ENCODE measurements at regions not wholly inside any gene's neighbourhood (a gene's known extent, or its start where the extent isn't known, plus 50 kb on each side); places are given as distances from the start of the nearest gene placed in this dataset.

- no peak overlapping the region for H2AFZ ChIP-seq (ENCODE audit: low read depth, low read length)
- no peaks in the 10 kb centered on the region for H4K20me1 ChIP-seq (ENCODE audit: insufficient read depth, low read length)
- H3K4me3 ChIP-seq (ENCODE audit: insufficient read depth, low read depth, low read length), result no peak overlapping the region
- Mint-ChIP-seq H3K9me3 (ENCODE audit: unreplicated experiment) (no peaks in the 10 kb centered on the region), H3K4me3 (ENCODE audit: unreplicated experiment) (no peak overlapping the region), H3K4me1 (ENCODE audit: low read depth, unreplicated experiment) (peaks cover 13% of the 10 kb centered on the region), H3K27me3 (ENCODE audit: low read depth, unreplicated experiment) (no peaks in the 10 kb centered on the region), H3K27ac (ENCODE audit: unreplicated experiment) (no peak overlapping the region), H3K36me3 (ENCODE audit: low read depth, unreplicated experiment) (no peaks in the 10 kb centered on the region)
- DNase-seq (ENCODE audit: low read depth) (no peak), FAIRE-seq (no peak)
- H3K9me3 ChIP-seq (ENCODE audit: insufficient read depth, low read depth, low read length), result no peaks in the 10 kb centered on the region
- no peak for TF ChIP-seq EZH2 (IDR thresholded peaks at IDR 0.05; ENCODE audit: insufficient read depth, low read length)
- TF ChIP-seq, protein P1, sequence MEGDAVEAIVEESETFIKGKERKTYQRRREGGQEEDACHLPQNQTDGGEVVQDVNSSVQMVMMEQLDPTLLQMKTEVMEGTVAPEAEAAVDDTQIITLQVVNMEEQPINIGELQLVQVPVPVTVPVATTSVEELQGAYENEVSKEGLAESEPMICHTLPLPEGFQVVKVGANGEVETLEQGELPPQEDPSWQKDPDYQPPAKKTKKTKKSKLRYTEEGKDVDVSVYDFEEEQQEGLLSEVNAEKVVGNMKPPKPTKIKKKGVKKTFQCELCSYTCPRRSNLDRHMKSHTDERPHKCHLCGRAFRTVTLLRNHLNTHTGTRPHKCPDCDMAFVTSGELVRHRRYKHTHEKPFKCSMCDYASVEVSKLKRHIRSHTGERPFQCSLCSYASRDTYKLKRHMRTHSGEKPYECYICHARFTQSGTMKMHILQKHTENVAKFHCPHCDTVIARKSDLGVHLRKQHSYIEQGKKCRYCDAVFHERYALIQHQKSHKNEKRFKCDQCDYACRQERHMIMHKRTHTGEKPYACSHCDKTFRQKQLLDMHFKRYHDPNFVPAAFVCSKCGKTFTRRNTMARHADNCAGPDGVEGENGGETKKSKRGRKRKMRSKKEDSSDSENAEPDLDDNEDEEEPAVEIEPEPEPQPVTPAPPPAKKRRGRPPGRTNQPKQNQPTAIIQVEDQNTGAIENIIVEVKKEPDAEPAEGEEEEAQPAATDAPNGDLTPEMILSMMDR (IDR thresholded peaks at IDR 0.05; ENCODE audit: insufficient read depth, low read depth, low read length), result no peak
- no peak overlapping the region for H3K4me2 ChIP-seq (ENCODE audit: low read length)
- no peaks in the 10 kb centered on the region for H3K4me1 ChIP-seq (ENCODE audit: insufficient read depth, low read length)
- H3K9ac ChIP-seq (ENCODE audit: low read length), result no peak overlapping the region
- no peaks in the 10 kb centered on the region for H3K36me3 ChIP-seq (ENCODE audit: insufficient read depth, low read length)
- H3K27ac ChIP-seq (ENCODE audit: low read depth, low read length), result no peak overlapping the region
- no peaks in the 10 kb centered on the region for H3K27me3 ChIP-seq (ENCODE audit: insufficient read depth, low read length)
- no peaks in the 10 kb centered on the region for H3K79me2 ChIP-seq (ENCODE audit: insufficient read depth, low read length)
These were observed 238.2 kb upstream of the HTR2A start for GRCh38 chr13:47134939-47135489.

GRCh38 chr13:47133011-47133445, 236.2 kb upstream of the HTR2A start:
- no peaks in the 10 kb centered on the region for H3K27me3 ChIP-seq (ENCODE audit: insufficient read depth, low read length)
- H3K4me2 ChIP-seq (ENCODE audit: low read length), result no peak overlapping the region
- FAIRE-seq (no peak), DNase-seq (ENCODE audit: low read depth) (peak; percentile 25)
- H3K4me1 ChIP-seq (ENCODE audit: insufficient read depth, low read length), result no peaks in the 10 kb centered on the region
- H3K9me3 Mint-ChIP-seq (ENCODE audit: unreplicated experiment), result no peaks in the 10 kb centered on the region
- no peak overlapping the region for H3K27ac Mint-ChIP-seq (ENCODE audit: unreplicated experiment)
- H3K36me3 ChIP-seq (ENCODE audit: insufficient read depth, low read length), result no peaks in the 10 kb centered on the region
- no peaks in the 10 kb centered on the region for H3K27me3 Mint-ChIP-seq (ENCODE audit: low read depth, unreplicated experiment)
- no peaks in the 10 kb centered on the region for H3K9me3 ChIP-seq (ENCODE audit: insufficient read depth, low read depth, low read length)
- H3K36me3 Mint-ChIP-seq (ENCODE audit: low read depth, unreplicated experiment), result no peaks in the 10 kb centered on the region
- H3K4me3 ChIP-seq (ENCODE audit: insufficient read depth, low read depth, low read length), result no peak overlapping the region
- no peak overlapping the region for H3K27ac ChIP-seq (ENCODE audit: low read depth, low read length)
- no peak overlapping the region for H3K9ac ChIP-seq (ENCODE audit: low read length)
- no peak overlapping the region for H3K4me3 Mint-ChIP-seq (ENCODE audit: unreplicated experiment)
- H3K79me2 ChIP-seq (ENCODE audit: insufficient read depth, low read length), result no peaks in the 10 kb centered on the region
- H2AFZ ChIP-seq (ENCODE audit: low read depth, low read length), result no peak overlapping the region
- H3K4me1 Mint-ChIP-seq (ENCODE audit: low read depth, unreplicated experiment), result peaks cover 13% of the 10 kb centered on the region
- H4K20me1 ChIP-seq (ENCODE audit: insufficient read depth, low read length), result no peaks in the 10 kb centered on the region
- TF ChIP-seq EZH2 (IDR thresholded peaks at IDR 0.05; ENCODE audit: insufficient read depth, low read length), result no peak
- TF ChIP-seq, protein P1 (IDR thresholded peaks at IDR 0.05; ENCODE audit: insufficient read depth, low read depth, low read length), result no peak

DNA sequence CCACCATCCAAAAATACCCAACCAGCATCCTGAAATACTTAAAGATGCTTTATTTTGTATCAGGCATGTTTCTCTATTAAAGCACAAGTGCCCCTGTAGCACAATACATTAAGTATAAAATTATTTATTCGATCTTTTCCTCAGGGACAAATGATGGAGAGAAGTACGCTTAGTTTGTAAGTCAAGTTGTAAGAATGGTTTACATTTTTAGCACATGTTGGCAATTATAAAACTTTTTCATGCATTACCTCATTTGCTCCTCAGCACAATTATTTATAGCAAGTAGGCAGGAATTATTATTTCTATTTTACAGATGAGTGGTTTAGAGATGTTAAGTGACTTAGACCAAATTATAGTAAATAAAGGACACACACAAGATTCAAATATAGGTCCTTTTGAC, 232.6 kb upstream of the HTR2A start:
- no peaks in the 10 kb centered on the region for H3K27me3 ChIP-seq (ENCODE audit: insufficient read depth, low read length)
- H3K4me3 ChIP-seq (ENCODE audit: insufficient read depth, low read depth, low read length), result no peak overlapping the region
- Mint-ChIP-seq H3K9me3 (ENCODE audit: unreplicated experiment) (no peaks in the 10 kb centered on the region), H3K4me3 (ENCODE audit: unreplicated experiment) (no peak overlapping the region), H3K27ac (ENCODE audit: unreplicated experiment) (no peak overlapping the region), H3K36me3 (ENCODE audit: low read depth, unreplicated experiment) (no peaks in the 10 kb centered on the region), H3K4me1 (ENCODE audit: low read depth, unreplicated experiment) (peaks cover 13% of the 10 kb centered on the region), H3K27me3 (ENCODE audit: low read depth, unreplicated experiment) (no peaks in the 10 kb centered on the region)
- H3K9ac ChIP-seq (ENCODE audit: low read length), result no peak overlapping the region
- H3K9me3 ChIP-seq (ENCODE audit: insufficient read depth, low read depth, low read length), result no peaks in the 10 kb centered on the region
- no peak for DNase-seq (ENCODE audit: low read depth)
- H3K4me2 ChIP-seq (ENCODE audit: low read length), result no peak overlapping the region
- no peak overlapping the region for H2AFZ ChIP-seq (ENCODE audit: low read depth, low read length)
- H4K20me1 ChIP-seq (ENCODE audit: insufficient read depth, low read length), result no peaks in the 10 kb centered on the region
- FAIRE-seq, result no peak
- TF ChIP-seq, protein P1 (IDR thresholded peaks at IDR 0.05; ENCODE audit: insufficient read depth, low read depth, low read length), result no peak
- TF ChIP-seq EZH2 (IDR thresholded peaks at IDR 0.05; ENCODE audit: insufficient read depth, low read length), result no peak
- no peak overlapping the region for H3K27ac ChIP-seq (ENCODE audit: low read depth, low read length)
- no peaks in the 10 kb centered on the region for H3K36me3 ChIP-seq (ENCODE audit: insufficient read depth, low read length)
- no peaks in the 10 kb centered on the region for H3K79me2 ChIP-seq (ENCODE audit: insufficient read depth, low read length)
- H3K4me1 ChIP-seq (ENCODE audit: insufficient read depth, low read length), result no peaks in the 10 kb centered on the region

Data from astrocyte (in vitro differentiated cells and primary cell).